ENCODE measurements at regions not wholly inside any gene's neighbourhood (a gene's known extent, or its start where the extent isn't known, plus 50 kb on each side); places are given as distances from the start of the nearest gene placed in this dataset.
"Not testable (repeated sequence)": the region's sequence is repeated elsewhere in the genome, so short reads cannot be mapped to it uniquely, and the experiment has no call there.

DNA sequence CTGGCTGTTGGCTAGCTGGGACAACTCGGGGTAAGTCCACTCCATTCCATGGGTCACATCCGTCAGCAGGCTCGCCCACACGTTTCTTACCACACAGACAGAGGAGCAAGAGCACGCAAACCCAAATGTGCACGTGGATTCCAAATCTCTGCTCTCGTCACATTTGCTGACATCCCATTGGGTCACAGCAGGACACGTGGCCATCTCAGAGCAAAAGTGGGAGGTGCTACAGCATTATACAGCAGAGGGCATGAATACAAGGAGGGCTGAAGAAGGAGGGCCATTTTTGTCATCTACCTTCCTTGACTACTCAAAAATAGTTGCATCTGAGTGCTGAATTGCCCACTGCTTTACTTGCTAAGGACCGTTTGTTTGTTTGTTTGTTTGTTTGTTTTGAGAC, 84.7 kb downstream of the RBBP6 start:
- DNase-seq: no peak

DNA sequence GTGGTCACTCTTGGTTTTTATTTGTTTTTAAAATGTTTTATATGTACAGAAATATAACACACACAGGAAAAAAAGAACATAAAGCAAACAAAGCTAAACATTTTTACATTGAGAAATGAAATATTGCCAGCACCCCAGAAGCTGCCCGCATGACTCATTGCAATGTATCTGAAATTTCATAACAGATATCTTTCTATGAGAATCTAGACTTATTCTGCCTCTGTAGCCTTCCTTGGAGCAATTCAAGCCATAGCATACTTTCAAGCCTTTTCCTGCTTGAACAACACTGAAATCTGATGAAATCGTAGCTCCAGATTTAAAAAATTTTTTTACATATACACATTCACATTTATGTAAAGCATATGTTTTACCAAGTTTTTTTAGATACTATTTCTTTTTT, 86.9 kb downstream of the RBBP6 start:
- no peak for DNase-seq

DNA sequence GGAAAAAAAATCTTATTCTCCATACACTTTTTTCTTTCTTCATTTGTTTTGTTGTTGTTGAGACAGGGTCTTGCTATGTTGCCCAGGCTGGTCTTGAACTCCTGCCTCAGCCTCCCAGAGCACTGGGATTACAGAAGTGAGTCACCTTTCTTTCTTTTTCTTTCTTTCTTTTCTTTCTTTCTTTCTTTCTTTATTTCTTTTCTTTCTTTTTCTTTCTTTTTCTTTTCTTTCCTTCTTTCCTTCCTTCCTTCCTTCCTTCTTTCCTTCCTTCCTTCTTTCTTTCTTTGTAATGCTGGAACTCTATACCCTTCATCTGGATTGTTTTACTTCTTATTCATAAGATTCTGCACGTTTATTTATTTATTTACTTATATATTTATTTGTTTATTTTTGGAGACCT, 94.5 kb upstream of the TNRC6A start:
- no peak for DNase-seq

DNA sequence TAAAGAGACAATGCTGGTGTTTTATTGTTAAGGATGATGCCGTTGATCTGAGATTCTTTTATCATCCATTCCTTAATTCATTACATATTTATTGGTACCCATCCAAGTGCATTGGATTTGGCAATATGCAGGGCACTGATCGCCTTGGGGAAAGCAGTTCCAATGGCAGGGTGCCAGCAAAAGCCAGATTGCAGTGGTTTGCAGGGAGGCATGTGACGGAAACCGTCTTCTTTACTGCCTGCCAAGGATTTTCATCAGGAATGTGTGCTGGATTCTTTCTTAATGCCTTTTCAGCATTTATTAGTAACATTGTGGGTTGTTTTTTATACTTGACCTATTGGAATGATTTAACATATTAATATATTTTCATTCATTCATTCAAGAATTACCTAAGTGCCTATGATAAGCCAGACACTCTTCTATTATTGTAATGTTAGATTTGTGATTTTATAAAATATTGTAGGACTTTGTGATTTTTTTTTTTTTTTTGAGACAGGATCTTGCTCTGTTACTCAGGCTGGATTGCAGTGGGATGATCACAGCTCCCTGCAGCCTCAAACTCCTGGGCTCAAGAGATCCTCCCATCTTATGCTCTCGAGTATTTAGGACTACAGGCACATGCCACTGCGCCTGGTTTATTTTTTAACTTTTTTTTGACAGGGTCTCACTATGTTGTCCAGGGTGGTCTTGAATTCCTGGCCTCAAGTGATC, 93.4 kb upstream of the TNRC6A start:
- peak; percentile 89 for DNase-seq

DNA sequence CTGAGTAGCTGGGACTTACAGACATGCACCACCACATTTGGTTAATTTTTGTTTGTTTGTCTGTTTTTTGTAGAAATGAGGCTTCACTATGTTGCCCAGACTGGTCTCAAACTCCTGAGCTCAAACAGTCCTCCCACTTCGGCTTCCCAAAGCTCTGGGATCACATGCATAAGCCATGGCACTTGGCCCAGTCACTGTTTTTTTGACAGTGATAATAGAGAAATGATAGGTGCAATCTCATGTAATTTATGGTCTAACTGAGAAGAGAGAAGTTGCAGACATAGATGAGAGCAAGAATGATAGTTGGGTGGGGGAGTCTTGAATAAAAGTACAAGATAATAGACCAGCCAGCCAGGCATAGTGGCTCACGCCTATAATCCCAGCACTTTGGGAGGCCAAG, 89.7 kb upstream of the TNRC6A start:
- DNase-seq: no peak

DNA sequence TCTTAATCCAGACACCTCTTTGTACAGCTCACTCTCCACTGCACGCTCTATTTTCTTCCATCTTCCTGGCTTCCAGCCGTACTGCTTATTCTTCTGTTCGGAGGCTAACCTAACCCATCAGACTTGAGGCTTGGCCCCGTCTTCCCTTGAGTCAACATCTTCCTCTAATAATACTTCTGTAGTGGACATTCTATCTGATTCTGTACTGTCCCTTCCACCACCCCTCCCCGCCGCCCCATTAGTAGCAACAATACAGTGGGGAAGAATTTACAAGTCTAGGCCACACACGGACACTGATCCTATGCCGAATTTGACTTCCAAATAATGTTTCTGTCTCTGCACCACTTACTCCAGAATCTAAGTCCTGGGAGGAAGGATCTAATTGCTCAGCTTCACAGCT, 86.0 kb upstream of the TNRC6A start:
- DNase-seq: no peak

DNA sequence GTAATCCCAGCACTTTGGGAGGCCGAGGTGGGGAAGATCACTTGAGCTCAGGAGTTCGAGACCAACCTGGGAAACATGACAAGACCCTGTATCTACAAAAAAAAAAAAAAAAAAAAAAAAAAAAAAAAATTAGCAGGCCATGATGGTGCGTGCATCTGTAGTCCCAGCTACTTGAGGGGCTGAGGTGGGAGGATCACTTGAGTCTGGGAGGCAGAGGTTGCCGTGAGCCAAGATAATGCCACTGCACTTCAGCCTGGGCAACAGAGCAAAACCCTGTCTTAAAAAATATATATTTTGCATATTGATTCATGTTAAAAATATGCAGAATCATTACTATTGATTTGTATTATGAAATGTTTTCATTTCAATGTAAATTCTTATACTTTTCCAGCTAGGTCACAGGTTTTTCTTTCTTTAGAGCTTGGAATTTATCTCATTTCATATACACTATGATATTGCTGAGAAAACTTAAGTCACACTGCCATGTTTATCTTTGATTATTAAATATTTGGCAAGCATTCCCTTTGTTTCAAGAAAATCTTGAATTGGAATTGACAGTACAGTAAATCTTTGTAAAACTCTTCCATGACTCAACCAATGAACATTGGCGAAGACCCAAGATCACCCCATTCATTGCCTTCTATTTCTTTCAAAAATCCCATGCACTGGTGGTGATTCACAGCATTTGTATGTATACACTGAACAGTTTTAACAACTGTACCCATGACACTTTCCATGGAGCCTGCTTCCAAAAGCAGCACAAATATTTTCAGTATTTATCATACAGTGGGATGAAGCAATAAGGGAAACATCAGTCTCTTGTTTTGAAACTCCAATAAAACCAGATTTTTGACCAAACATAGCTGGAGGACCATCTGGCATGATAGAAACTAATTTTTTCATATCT, 83.5 kb upstream of the TNRC6A start:
- DNase-seq: no peak

DNA sequence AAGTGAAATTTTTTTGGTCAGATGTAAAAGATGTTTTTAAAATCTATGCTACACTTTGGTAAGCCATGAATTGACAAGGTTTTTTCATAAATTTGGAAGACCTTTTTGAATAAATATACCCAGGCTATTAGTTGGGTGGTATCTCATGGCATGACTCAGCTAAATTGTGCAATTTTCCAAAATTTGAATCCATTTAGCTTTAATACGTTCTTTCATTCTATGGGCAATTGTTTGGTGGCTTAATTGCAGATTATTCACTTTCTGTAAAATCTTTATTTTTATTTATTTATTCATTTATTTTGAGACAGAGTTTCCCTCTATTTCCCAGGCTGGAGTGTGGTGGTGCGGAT, 82.8 kb upstream of the TNRC6A start:
- DNase-seq: no peak

DNA sequence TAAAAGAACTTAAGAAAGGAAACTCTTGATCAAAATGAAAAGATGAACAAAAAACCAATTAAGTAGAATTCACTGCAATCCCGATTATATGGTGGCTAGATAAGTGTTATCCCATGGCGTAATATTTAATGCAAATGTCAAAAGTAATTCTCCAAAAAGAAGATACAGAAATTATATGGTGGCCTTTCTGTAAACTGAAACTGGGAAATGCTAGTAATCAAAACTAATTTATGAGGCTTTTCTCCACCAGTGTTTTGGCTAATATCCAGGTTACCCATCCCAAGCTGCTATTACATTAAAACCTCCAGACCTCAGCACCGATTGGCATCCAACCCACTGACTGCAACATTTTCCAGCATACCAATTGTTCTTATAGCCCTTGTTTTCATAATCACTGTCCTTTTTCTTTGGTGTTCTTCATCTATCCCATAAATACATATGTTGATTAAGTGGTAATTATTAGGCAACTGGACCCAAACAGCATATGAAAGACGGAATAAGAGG, 77.2 kb upstream of the TNRC6A start:
- no peak for DNase-seq

DNA sequence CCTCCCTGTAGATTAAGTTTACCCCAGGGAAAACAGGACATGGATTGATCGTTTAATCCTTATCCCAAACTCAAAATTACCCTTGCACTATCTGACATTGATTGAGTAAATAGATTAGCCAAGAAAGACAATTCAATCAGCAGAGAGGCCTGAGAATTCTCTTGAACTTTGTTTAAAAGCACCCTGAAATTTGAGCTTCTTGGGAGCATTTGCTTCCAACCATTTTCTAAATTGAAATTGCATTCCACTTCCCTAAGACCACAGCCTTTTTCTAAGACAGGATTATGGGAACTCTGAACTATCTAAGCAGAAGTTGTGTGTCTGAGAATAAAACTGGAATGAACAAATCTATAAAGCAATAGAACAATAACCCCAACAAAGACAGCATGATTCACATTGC, 76.6 kb upstream of the TNRC6A start:
- no peak for DNase-seq

DNA sequence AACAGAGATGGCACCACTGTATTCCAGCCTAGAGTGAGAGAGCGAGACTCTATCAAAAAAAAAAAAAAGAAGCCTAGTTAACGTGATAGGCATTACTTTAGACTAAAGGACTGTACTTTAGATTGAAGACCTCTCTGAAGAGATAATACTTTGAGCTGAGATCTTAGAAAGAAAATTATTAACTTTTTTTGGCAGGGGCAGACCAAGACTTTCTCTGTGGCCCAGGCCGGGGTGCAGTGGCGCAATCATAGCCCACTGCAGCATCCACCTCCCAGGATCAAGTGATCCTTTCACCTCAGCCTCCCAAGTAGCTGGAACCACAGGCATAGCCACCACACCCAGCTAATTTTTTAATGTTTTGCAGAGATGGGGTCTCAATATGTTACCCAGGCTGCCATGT, 75.7 kb upstream of the TNRC6A start:
- no peak for DNase-seq

DNA sequence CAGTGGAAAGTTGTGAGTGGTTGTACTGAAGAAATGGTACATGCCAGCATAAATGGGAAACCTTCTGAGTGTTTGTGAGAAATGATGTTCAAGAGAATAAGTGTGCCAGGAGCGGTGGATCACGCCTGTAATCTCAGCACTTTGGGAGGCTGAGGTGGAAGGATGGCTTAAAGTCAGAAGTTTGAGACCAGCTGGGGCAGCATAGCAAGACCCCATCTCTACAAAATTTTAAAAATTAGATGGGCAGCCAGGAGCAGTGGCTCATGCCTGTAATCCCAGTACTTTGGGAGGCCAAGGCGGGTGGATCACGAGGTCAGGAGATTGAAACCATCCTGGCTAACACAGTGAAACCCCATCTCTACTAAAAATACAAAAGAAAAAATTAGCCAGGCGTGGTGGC, 63.5 kb upstream of the TNRC6A start:
- not testable (repeated sequence) for DNase-seq

DNA sequence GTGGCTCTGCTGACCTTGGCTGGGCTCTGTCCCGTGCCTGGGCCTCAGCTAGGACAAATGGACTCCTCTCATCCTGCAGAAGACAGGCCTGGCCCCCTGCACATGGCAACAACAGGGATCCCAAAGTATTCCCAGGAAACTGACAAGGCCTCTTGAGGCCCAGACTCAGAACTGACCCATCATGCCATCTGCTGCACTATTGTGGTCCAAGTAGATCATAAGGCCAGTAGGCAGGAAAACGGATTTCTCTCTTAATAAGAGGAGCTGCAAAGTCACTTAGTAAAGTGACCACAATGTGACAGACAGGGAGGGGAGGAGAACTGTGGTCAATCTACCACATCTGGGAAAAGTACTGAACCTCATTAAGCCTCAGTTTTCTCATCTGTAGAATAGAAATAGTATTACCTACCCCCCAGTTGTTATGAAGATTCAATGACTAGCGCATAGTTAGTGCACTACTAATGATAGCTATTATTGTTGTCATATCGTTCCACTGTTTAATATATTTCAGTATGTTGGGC, 62.1 kb upstream of the TNRC6A start:
- no peak for DNase-seq

DNA sequence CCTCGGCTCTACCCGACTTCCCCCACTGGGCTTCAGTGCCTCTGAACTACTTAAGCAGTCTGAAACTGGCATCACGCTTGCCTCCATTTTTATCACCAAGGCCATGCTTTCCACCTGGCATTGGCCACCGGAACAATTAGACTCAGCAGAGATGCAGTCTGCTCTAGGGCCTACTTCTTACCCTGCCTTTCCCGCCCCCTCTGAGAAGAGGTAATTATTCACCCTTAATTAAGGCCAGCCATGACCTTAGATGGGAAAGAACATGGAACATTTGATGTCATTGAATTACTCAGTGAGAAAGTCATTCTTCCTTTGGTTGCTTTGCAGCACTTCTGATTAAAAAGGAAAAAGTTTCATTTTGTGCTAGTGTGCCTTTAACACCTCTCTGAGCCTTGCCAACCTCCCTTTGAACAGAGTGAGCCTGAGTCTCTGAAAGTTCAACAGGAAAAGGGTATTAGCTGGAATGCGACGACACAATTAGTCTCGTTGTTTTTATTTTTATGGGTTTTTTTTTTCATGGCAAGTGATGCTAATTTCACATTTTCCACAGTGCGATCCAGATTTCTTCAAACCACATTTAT, 60.9 kb upstream of the TNRC6A start:
- no peak for DNase-seq

DNA sequence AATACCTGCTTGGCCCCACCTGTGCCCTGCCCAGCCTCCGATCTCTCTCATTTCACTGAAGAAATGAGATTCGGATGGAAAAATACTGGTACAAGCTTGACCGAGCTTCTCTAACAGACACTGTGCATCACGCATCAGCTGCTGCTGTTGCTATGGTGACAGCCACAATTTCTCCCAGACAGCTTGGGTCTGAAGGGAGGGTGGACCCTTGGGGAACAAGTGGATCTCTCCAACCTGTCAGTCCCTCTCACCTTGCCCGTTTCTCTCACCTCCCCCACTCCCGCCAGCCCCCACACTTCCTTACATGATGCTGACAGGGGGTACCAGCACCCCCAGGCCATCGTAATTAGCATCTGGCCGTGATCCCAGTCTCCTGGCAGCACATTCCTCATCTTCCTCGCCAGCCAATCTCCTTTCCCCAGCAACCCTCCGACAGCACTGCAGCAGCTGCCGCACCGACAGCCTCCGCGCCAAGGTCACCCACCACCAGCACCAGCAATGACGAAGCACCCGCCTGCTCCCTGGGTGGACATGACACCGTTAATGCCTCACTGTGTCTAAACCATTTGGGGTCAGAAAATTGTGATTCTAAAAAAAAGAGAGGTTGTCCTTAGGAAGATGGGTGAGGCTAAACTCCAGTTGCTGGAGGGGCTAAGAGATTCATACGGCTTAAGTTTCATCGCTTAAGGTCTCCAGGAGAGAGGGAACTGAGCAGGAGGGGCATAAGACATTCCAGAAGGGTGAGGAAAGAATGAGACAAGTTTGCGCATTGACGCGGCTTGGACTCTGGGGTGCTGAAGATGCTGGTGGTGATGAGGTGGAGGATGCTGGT, 58.6 kb upstream of the TNRC6A start:
- DNase-seq: peak; percentile 96

DNA sequence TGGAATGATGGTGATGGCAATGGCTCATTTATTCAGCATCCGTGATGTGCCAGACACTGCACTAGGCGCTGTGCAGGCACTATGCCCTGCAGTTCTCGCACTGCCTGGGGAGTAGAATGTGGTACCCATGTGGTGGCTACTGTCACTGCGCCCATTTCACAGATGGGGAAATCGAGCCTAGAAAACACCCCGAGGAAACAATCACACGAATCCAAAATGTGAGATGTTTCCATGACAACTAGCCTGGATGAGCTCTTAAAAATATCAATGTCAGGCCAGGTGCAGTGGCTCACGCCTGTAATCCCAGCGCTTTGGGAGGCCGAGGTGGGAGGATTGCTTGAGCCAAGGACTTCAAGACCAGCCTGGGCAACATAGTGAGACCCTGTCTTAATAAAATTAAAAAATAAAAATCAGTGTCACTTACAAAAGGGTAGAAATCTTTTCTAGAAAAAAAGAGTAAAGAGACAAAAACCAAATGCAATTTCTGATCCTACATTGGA, 57.9 kb upstream of the TNRC6A start:
- no peak for DNase-seq

DNA sequence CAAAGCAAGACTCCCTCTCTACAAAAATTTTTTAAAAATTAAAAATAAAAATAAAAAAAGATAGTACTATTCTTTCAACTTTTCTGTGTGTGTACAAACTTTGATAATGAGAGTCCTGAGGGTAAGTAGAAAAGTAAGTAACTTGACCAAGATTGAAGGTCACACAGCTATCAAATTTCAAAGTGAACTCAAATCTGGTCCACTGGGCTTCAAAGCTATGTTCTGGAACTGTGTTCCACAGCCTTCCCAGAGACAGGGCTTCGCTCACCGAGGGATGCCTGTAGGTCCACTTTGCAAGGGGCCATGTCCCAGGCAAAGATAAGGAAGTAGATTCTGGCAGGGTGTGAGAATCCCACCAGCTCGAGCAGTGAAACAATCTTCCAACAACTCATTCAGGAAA, 56.3 kb upstream of the TNRC6A start:
- DNase-seq: no peak

DNA sequence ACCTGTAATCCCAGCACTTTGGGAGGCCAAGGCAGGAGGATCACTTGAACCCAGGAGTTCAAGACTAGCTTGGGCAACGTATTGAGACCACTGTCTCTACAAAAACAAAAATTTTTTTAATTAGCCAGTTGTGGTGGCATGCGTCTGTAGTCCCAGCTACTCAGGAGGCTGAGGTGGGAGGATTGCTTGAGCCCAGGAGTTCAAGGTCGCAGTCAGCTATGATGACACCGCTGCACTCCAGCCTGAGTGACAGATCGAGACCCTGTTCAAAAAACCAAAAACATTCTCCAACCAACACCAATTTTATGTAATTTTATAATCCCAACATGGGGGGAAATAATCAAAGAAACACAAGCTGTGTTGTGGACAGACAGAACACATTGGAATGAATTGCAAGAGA, 54.6 kb upstream of the TNRC6A start:
- DNase-seq: no peak

DNA sequence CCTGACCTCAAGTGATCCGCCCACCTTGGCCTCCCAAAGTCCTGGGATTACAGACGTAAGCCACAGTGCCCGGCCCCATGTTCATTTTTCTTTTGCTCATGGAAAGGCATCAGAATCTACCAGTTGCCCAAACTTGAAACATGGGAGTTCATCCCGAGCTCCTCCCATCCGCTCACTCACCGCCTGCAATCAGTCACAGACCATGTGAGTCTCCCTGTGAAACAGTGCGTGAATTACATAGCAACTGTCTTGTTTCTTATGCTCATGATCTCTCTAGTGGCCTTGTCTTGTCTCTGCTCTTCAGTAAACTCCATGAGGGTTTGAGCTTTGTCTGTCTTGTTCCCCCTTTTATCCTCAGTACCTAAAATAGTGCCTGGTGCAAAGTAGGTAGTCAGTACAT, 52.1 kb upstream of the TNRC6A start:
- DNase-seq: no peak
